Myocyte (in vitro differentiated cells): ENCODE measurements at regions not wholly inside any gene's neighbourhood (a gene's known extent, or its start where the extent isn't known, plus 50 kb on each side); places are given as distances from the start of the nearest gene placed in this dataset.
"Not testable (repeated sequence)": the region's sequence is repeated elsewhere in the genome, so short reads cannot be mapped to it uniquely, and the experiment has no call there.

ENCODE experiments used
- DNase-seq: peaks from one replicate; pipeline ENCODE4 v3.0.0-alpha.2; 2012; ENCODE audit warnings: low read depth

DNA sequence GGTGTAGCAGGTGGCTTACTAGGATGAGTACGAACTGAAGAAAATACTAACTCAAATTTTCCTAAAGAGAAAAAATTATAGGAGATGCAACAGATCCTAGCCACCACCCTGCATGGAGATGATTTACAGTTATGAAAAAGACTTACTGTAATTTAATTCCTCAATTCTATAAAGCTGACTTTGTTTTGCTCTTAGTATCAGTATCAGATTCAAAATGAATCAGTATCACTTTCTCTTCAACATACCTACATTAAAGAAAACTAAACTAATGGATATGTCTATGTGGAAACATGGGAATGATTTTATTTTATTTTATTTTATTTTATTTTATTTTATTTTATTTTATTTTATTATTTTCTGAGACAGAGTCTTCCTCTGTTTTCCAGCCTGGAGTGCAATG, 525.8 kb downstream of the NLGN4X start:
- no peak for DNase-seq

- no peak for DNase-seq
These were observed 532.7 kb downstream of the NLGN4X start for GRCh38 chrX:5695971-5696370.

DNA sequence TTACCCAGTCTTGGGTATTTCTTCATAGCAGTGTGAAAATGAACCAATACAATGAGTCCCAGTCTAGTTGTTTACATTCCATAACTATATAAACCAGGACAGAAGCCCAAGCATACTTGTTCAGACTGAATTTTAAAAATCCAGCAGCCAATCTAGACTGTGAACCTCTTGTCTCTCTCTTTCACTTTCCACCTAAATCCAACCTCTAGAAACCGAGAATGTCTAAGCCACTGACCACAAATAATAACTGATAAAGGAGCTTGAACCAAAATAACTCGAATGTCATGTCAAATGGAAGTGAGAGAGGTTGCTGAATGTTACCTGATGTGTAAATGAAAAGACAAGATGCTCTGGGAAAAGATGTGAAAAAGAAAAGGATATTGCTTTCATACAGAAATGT, 544.7 kb downstream of the NLGN4X start:
- no peak for DNase-seq

- peak; percentile 54 for DNase-seq
These were observed 547.5 kb downstream of the NLGN4X start for GRCh38 chrX:5681159-5681558.

DNA sequence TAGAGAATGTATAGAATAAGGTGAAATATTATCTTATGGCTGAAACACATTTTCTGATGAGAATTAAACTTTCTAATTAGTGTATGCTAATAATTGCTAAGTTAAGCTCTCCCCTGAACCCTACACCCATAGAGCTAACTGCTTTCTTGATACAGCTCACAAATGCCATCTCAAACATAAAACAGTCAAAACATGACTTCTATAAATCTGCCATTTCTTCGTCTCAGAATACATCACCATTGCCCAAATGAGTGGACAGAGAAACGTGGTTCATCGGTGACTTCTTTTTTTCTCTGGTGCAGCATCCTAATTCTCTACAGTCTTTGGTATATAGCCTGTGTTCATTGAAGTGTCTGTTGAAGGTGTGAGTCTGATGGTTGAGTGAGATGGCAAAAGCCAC, 554.6 kb downstream of the NLGN4X start:
- DNase-seq = no peak

DNA sequence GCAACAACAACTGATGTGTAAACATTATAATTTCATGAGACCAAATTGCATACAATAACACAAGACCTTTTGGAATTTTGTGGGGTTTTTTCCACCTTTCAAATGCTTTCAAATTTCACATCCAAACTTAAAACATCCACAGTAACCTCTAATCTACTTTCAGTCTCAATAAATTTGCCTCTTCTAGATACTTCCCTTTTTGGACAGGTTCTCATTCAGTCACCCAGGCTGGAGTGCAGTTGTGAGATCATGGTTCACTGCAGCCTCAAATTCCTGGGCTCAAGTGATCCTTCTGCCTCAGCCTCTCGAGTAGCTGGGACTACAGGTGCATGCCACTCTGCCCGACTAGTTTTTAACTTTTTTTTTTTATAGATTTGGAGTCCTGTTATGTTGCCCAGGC, 556.6 kb downstream of the NLGN4X start:
- no peak for DNase-seq

- DNase-seq = not testable (repeated sequence)
These were observed 562.0 kb downstream of the NLGN4X start for GRCh38 chrX:5666689-5667088.

GRCh38 chrX:5656544-5656943, 572.1 kb downstream of the NLGN4X start:
- no peak for DNase-seq

GRCh38 chrX:5650904-5651303, 577.8 kb downstream of the NLGN4X start:
- no peak for DNase-seq

GRCh38 chrX:5648941-5649568, 579.6 kb downstream of the NLGN4X start:
- no peak for DNase-seq

DNA sequence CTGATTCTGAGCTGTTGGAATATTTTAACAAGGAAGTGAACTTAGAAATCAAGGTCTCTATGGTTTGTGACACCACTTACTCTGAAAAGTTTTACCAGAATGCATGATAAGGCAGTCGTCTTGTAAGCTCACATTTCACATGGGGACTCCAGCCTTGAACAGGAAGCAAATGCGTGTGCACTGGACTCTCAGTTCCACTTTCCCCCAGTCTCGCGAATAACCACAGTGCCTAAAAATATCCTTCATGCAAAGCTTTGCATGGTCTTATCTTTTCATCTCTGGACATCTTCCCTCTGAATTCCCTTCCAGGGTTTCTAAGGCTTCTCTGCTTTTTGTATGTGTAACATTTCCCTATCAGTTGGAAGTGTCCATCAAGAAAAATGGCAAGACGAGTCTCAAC, 581.8 kb downstream of the NLGN4X start:
- DNase-seq = no peak

GRCh38 chrX:5644776-5645175, 583.9 kb downstream of the NLGN4X start:
- DNase-seq = no peak

GRCh38 chrX:5640071-5640470, 588.6 kb downstream of the NLGN4X start:
- no peak for DNase-seq

- no peak for DNase-seq
These were observed 590.1 kb downstream of the NLGN4X start for GRCh38 chrX:5638572-5638971.

- no peak for DNase-seq
These were observed 595.8 kb downstream of the NLGN4X start for GRCh38 chrX:5632887-5633286.

DNA sequence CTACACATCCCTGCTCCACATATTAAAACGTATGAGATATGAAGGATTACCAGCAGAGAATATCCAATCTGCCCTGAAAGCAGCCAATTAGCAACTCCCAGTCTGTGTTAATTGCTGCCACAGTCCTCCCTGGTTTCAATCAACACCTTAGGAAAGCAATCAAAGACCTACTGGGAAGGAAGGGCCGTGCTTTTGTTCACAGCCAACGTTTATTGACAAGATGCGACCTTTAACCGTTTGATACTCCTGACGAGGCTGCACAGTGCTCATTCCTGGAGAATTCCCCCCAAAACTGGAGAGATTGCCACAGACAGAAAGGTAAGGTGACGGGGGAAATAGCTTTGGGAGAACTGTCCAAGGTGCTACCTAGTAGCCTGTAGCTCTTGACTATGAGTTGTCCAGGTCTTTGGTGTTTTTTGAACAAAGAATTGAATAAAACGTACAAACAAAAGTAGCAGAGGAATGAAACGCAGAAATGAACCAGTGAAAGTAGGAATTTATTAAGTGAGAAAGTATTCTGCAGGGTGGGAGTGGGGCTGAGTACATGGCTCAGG, 596.5 kb downstream of the NLGN4X start:
- no peak for DNase-seq

- DNase-seq = no peak
These were observed 611.0 kb downstream of the NLGN4X start for GRCh38 chrX:5617666-5618065.

DNA sequence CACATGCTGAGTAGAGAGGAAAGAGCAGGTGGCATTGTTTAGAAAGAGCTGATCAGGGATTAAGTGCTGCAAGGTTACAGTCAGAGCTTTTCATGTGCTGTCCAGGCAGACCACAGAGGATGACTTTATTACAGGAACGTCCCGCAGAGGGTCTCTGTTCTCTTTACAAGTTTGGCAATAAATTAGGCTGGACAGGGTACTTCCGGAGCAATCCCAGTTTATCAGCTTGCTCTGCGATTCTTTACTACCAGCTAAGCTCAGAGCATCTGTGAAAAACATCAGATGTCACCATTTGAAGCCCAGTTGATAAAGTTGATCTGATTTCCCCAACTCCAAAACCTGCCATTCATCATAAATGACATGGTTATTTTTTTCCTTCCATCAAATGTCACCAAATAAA, 633.1 kb downstream of the NLGN4X start:
- DNase-seq = no peak

DNA sequence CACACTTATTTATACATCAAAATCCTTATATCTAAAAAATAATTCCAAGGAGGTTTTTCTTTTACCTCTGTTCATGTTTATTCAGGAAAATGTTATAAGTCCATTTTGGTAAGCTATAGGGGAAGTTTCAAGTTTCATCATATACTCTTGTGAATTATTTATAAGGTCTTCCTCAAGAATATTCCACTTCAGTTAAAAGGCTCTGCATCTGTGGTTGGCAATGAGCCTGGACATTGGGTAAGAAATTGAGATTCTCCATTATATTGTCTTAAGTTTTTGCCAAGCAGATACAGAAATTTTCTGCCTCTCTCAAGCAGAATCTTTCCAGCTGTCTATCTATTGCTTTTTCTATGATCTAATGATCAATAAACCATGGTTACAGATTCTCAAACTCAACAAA, 641.9 kb downstream of the NLGN4X start:
- DNase-seq = no peak

DNA sequence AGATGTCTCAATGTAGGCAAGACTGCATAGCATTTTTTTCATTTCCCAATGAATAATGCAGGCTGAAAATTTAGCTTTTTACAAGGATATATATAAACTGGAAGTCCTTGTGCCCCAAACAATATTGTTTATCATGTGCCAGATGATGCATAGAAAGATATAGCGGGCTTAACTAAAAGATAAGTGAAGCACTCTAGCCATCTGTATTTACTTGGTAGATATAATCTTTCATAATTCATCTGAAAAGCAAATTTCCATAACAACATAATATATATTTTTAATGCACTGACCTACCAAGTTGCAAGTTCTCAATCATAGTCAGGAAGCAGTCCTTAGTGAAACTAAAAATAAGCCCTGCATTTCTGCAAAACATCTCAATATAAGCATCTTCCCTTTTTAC, 653.3 kb downstream of the NLGN4X start:
- no peak for DNase-seq

DNA sequence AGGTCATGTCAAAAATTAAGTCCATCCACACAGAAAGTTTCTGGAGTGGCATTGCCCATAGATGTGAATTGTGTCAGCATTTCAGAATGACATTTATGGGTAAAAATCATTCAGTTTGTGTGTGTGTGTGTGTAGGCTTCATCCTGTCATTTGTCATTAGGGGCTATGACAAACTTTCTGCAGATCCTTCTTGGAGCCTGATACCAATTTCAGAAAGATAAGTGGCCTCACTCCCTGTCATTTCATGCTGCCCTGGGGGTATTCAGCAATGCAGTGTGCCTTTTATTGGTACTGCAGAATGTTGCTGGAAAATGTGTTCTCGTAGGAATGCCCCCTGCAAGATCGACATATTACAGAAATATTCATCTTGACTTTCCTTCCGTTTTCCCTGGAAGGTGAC, 659.7 kb downstream of the NLGN4X start:
- no peak for DNase-seq

- no peak for DNase-seq
These were observed 669.3 kb downstream of the NLGN4X start for GRCh38 chrX:5559386-5559785.

GRCh38 chrX:5549512-5549911, 679.2 kb downstream of the NLGN4X start:
- no peak for DNase-seq

GRCh38 chrX:5537098-5537497, 691.6 kb downstream of the NLGN4X start:
- no peak for DNase-seq
